HEK293 (cell line): ENCODE measurements at regions not wholly inside any gene's neighbourhood (a gene's known extent, or its start where the extent isn't known, plus 50 kb on each side); places are given as distances from the start of the nearest gene placed in this dataset.

Source experiments
- CTCF ChIA-PET: fragments of 350-600 bp; formaldehyde crosslinking; extraction: SDS; loops from one replicate; lab custom pipeline; 2021; ENCODE audit warnings: antibody characterized with exemption; lab: Yijun Ruan, JAX
- POLR2A ChIA-PET: fragments of 300-600 bp; formaldehyde crosslinking; extraction: SDS; loops from one replicate; lab custom pipeline; 2020; ENCODE audit warnings: antibody characterized with exemption, inconsistent platforms; lab: Yijun Ruan, JAX
- H3K27ac ChIP-seq: fragments of 200-500 bp; sonication (Bioruptor generic); 2 replicates; pipeline ENCODE4 v1.5.1; 2014; ENCODE audit warnings: low read depth, low read length, control low read depth, inconsistent platforms; ENCODE audit errors: extremely low read depth
- H3K36me3 ChIP-seq, 2 experiments: fragments of 200-500 bp in 1 of 2; sonication (Bioruptor generic) in 1 of 2; 1 replicate in 1 of 2; 2 replicates in 1 of 2; pipeline ENCODE4 v1.5.1; 2014 to 2017; ENCODE audit warnings: inconsistent platforms in 2 of 2, low read length in 2 of 2; ENCODE audit not compliant: control insufficient read depth in 2 of 2, insufficient read depth in 1 of 2
- H3K4me1 ChIP-seq: fragments of 200-500 bp; sonication (Bioruptor generic); 2 replicates; pipeline ENCODE4 v1.5.1; 2014; ENCODE audit warnings: mild to moderate bottlenecking, low read length, inconsistent platforms; ENCODE audit not compliant: control insufficient read depth, insufficient read depth
- H3K4me3 ChIP-seq: 2 replicates; pipeline ENCODE4 v1.5.1; 2011; ENCODE audit warnings: low read depth, mild to moderate bottlenecking, control low read depth, low read length, moderate library complexity
- H3K9me3 ChIP-seq: fragments of 200-500 bp; sonication (Bioruptor generic); 2 replicates; pipeline ENCODE4 v1.5.1; 2014; ENCODE audit warnings: low read depth, low read length, inconsistent platforms; ENCODE audit not compliant: control insufficient read depth, insufficient read depth
- GLI4 ChIP-seq: fragments of 450-650 bp; formaldehyde crosslinking; IDR thresholded peaks from 2 replicates; pipeline ENCODE4 v1.5.1; 2016; ENCODE audit warnings: missing biosample characterization, missing genetic modification characterization
- IKZF3 ChIP-seq: fragments of 450-650 bp; IDR thresholded peaks from 2 replicates; pipeline ENCODE4 v1.5.0; 2018; ENCODE audit warnings: missing biosample characterization, mild to moderate bottlenecking, missing genetic modification characterization, moderate library complexity
- MEIS1 ChIP-seq: sonication (generic); formaldehyde crosslinking; IDR thresholded peaks from 2 replicates; pipeline ENCODE4 v1.8.1; 2022; ENCODE audit warnings: missing genetic modification reagents, mild to moderate bottlenecking, borderline replicate concordance
- SCRT2 ChIP-seq: fragments of 450-650 bp; formaldehyde crosslinking; IDR thresholded peaks from 2 replicates; pipeline ENCODE4 v1.5.1; 2016; ENCODE audit warnings: missing biosample characterization, missing genetic modification characterization
- ZBTB21 ChIP-seq: fragments of 450-650 bp; formaldehyde crosslinking; IDR thresholded peaks from 2 replicates; pipeline ENCODE4 v1.5.1; 2017; ENCODE audit warnings: missing biosample characterization, missing genetic modification characterization
- ZEB2 ChIP-seq: fragments of 450-650 bp; formaldehyde crosslinking; IDR thresholded peaks from 2 replicates; pipeline ENCODE4 v1.5.1; 2016; ENCODE audit warnings: missing biosample characterization, missing genetic modification characterization
- ZFHX2 ChIP-seq: fragments of 450-650 bp; formaldehyde crosslinking; conservative IDR thresholded peaks from 2 replicates; pipeline ENCODE4 v1.5.1; 2016; ENCODE audit warnings: missing biosample characterization, missing genetic modification characterization
- ZIC2 ChIP-seq: fragments of 450-650 bp; formaldehyde crosslinking; IDR thresholded peaks from 2 replicates; pipeline ENCODE4 v1.5.1; 2016; ENCODE audit warnings: missing biosample characterization, missing genetic modification characterization
- ZNF16 ChIP-seq: fragments of 450-650 bp; formaldehyde crosslinking; IDR thresholded peaks from 2 replicates; pipeline ENCODE4 v1.5.1; 2016; ENCODE audit warnings: low read depth, missing biosample characterization, missing genetic modification characterization
- ZNF19 ChIP-seq: fragments of 450-650 bp; formaldehyde crosslinking; IDR thresholded peaks from 2 replicates; pipeline ENCODE4; 2016; ENCODE audit warnings: missing biosample characterization, missing genetic modification characterization, low read depth
- ZNF202 ChIP-seq: fragments of 450-650 bp; formaldehyde crosslinking; IDR thresholded peaks from 2 replicates; pipeline ENCODE4 v1.5.1; 2016; ENCODE audit warnings: missing biosample characterization, missing genetic modification characterization, borderline replicate concordance
- ZNF24 ChIP-seq: fragments of 450-650 bp; formaldehyde crosslinking; IDR thresholded peaks from 2 replicates; pipeline ENCODE4 v1.5.1; 2016; ENCODE audit warnings: missing biosample characterization, missing genetic modification characterization
- ZNF292 ChIP-seq: fragments of 450-650 bp; formaldehyde crosslinking; IDR thresholded peaks from 2 replicates; pipeline ENCODE4 v1.5.1; 2016; ENCODE audit warnings: low read depth, missing biosample characterization, missing genetic modification characterization, borderline replicate concordance
- ZNF521 ChIP-seq: fragments of 450-650 bp; formaldehyde crosslinking; IDR thresholded peaks from 2 replicates; pipeline ENCODE4 v1.5.1; 2017; ENCODE audit warnings: missing biosample characterization, mild to moderate bottlenecking, missing genetic modification characterization
- ZNF530 ChIP-seq: fragments of 450-650 bp; formaldehyde crosslinking; IDR thresholded peaks from 2 replicates; pipeline ENCODE4 v1.5.1; 2016; ENCODE audit warnings: low read depth, missing biosample characterization, missing genetic modification characterization
- ZNF548 ChIP-seq: fragments of 450-650 bp; formaldehyde crosslinking; IDR thresholded peaks from 2 replicates; pipeline ENCODE4 v1.5.1; 2016; ENCODE audit warnings: missing biosample characterization, missing genetic modification characterization
- ZNF561 ChIP-seq: fragments of 450-650 bp; IDR thresholded peaks from 2 replicates; pipeline ENCODE4 v1.5.1; 2018; ENCODE audit warnings: missing biosample characterization, missing genetic modification characterization, borderline replicate concordance
- ZNF585B ChIP-seq: fragments of 450-650 bp; formaldehyde crosslinking; IDR thresholded peaks from 2 replicates; pipeline ENCODE4 v1.5.1; 2016; ENCODE audit warnings: missing biosample characterization, missing genetic modification characterization
- ZNF626 ChIP-seq: fragments of 450-650 bp; sonication (Bioruptor Pico); formaldehyde crosslinking; IDR thresholded peaks from 2 replicates; pipeline ENCODE4 v1.5.1; 2018; ENCODE audit warnings: missing biosample characterization, missing genetic modification characterization, inconsistent platforms
- ZNF677 ChIP-seq: fragments of 450-650 bp; IDR thresholded peaks from 2 replicates; pipeline ENCODE4 v1.5.0; 2018; ENCODE audit warnings: missing biosample characterization, mild to moderate bottlenecking, missing genetic modification characterization, moderate library complexity
- ZNF701 ChIP-seq: fragments of 450-650 bp; formaldehyde crosslinking; IDR thresholded peaks from 2 replicates; pipeline ENCODE4 v1.5.1; 2016; ENCODE audit warnings: missing biosample characterization, missing genetic modification characterization
- ZNF785 ChIP-seq: fragments of 450-650 bp; formaldehyde crosslinking; IDR thresholded peaks from 2 replicates; pipeline ENCODE4 v1.5.1; 2016; ENCODE audit warnings: missing biosample characterization, missing genetic modification characterization
- ZSCAN16 ChIP-seq: fragments of 450-650 bp; formaldehyde crosslinking; IDR thresholded peaks from 2 replicates; pipeline ENCODE4 v1.5.1; 2016; ENCODE audit warnings: missing biosample characterization, missing genetic modification characterization
- ZSCAN30 ChIP-seq: fragments of 450-650 bp; IDR thresholded peaks from 2 replicates; pipeline ENCODE4 v1.5.1; 2018; ENCODE audit warnings: missing biosample characterization, mild to moderate bottlenecking, missing genetic modification characterization, moderate library complexity
- ZSCAN5A ChIP-seq: fragments of 450-650 bp; formaldehyde crosslinking; IDR thresholded peaks from 2 replicates; pipeline ENCODE4 v1.5.1; 2016; ENCODE audit warnings: missing biosample characterization, missing genetic modification characterization
- TF ChIP-seq, protein P1 (sequence below): fragments of 450-650 bp; formaldehyde crosslinking; IDR thresholded peaks from 2 replicates; pipeline ENCODE4 v1.5.1; 2017; ENCODE audit warnings: missing biosample characterization, missing genetic modification characterization
- TF ChIP-seq, protein P2 (sequence below): fragments of 450-650 bp; formaldehyde crosslinking; IDR thresholded peaks from 2 replicates; pipeline ENCODE4 v1.5.1; 2016; ENCODE audit warnings: missing biosample characterization, missing genetic modification characterization
- TF ChIP-seq, protein P3 (sequence below): fragments of 450-650 bp; formaldehyde crosslinking; optimal IDR thresholded peaks from 2 replicates; pipeline ENCODE3; 2016; ENCODE audit warnings: missing biosample characterization, mild to moderate bottlenecking, missing genetic modification characterization

- CTCF ChIA-PET, result no interaction called here
- Histone ChIP-seq H3K4me1 (no peaks in the 10 kb centered on the region), H3K4me3 (no peak overlapping the region)
- POLR2A ChIA-PET, result no interaction called here
- TF ChIP-seq ZEB2 (tag by site-specific recombination) (no peak), SCRT2 (tag by site-specific recombination) (peak; percentile 22; the same call in 1 of the 2 replicates), GLI4 (tag by site-specific recombination) (no peak), ZNF701 (no peak), ZNF292 (tag by site-specific recombination) (no peak), ZBTB21 (no peak)
- TF ChIP-seq, all 188 proteins: peak for 1
- H3K36me3 ChIP-seq, result no peaks in the 10 kb centered on the region
- H3K27ac ChIP-seq, result no peak overlapping the region
- no peaks in the 10 kb centered on the region for H3K9me3 ChIP-seq
Measured at GRCh38 chr4:85125688-85126087, 159.2 kb upstream of the WDFY3 start.

DNA sequence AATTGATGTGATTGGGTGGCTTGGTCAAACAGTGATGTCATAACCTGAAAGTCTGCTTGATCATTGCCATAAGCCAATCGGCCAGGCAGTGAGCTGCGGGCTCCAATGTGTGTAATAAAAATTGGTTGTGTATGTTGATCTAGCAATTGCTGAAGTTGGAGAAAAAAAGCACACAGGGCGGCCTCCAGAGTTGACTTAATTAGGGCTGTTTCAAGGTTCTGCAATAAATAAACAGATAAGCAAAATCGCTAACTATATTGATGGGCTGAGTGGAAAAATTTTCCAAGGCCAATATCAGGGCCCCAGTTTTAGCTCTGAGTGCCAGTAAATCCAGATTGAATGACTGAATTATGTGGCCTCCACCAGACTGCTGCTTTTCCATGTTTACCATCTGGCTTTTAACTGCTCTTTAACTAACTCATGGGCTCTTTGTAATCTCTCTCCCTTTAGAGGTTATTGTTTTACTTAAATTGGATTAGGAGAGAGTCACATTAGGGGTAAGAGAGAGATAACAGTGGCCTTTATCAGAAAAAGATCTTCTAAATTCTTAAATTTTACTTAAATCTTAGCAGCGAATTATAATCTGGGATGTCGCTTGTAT is 160.6 kb upstream of the WDFY3 start:
- Histone ChIP-seq H3K9me3 (no peaks in the 10 kb centered on the region), H3K4me1 (no peaks in the 10 kb centered on the region), H3K36me3 (no peaks in the 10 kb centered on the region)
- TF ChIP-seq ZNF548 (tag by site-specific recombination) (no peak), ZSCAN30 (tag by site-specific recombination) (no peak), ZFHX2 (no peak), ZNF561 (tag by site-specific recombination) (no peak), ZNF585B (tag by site-specific recombination) (no peak), ZNF202 (tag by site-specific recombination) (no peak), IKZF3 (no peak), ZSCAN5A (no peak), ZNF785 (tag by site-specific recombination) (no peak), ZNF16 (tag by site-specific recombination) (no peak), MEIS1 (no peak), ZNF292 (tag by site-specific recombination) (no peak), ZNF677 (no peak), ZNF19 (tag by site-specific recombination) (no peak), ZNF24 (no peak), ZNF521 (tag by site-specific recombination) (no peak)
- TF ChIP-seq, protein P1, sequence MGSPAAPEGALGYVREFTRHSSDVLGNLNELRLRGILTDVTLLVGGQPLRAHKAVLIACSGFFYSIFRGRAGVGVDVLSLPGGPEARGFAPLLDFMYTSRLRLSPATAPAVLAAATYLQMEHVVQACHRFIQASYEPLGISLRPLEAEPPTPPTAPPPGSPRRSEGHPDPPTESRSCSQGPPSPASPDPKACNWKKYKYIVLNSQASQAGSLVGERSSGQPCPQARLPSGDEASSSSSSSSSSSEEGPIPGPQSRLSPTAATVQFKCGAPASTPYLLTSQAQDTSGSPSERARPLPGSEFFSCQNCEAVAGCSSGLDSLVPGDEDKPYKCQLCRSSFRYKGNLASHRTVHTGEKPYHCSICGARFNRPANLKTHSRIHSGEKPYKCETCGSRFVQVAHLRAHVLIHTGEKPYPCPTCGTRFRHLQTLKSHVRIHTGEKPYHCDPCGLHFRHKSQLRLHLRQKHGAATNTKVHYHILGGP, result no peak
- TF ChIP-seq, all 188 proteins: peak for 0
- Histone ChIP-seq H3K4me3 (no peak overlapping the region), H3K27ac (no peak overlapping the region)
- ChIA-PET CTCF (interaction anchor here (0.6 to 1.0 kb wide), 2 partner anchors 43 to 504 kb away, joined by 3 read pairs; no protein-coding TSS in a partner anchor), POLR2A (no interaction called here)

GRCh38 chr4:85127653-85128052 is 161.2 kb upstream of the WDFY3 start:
- ChIA-PET CTCF (interaction anchor here (1.0 kb wide), 1 partner anchor 44 kb away, joined by 3 read pairs; no protein-coding TSS in a partner anchor), POLR2A (no interaction called here)
- H3K4me3 ChIP-seq, result no peak overlapping the region
- H3K27ac ChIP-seq, result no peak overlapping the region
- no peaks in the 10 kb centered on the region for H3K4me1 ChIP-seq
- no peaks in the 10 kb centered on the region for H3K9me3 ChIP-seq
- no peaks in the 10 kb centered on the region for H3K36me3 ChIP-seq
- TF ChIP-seq ZNF16 (tag by site-specific recombination) (no peak), ZNF530 (tag by site-specific recombination) (no peak), ZIC2 (tag by site-specific recombination) (peak; percentile 91), ZNF626 (tag by site-specific recombination) (no peak), ZNF548 (tag by site-specific recombination) (no peak), ZSCAN16 (no peak), ZNF585B (tag by site-specific recombination) (no peak), ZFHX2 (peak; percentile 26; the same call in 1 of the 2 replicates)
- TF ChIP-seq, protein P2, sequence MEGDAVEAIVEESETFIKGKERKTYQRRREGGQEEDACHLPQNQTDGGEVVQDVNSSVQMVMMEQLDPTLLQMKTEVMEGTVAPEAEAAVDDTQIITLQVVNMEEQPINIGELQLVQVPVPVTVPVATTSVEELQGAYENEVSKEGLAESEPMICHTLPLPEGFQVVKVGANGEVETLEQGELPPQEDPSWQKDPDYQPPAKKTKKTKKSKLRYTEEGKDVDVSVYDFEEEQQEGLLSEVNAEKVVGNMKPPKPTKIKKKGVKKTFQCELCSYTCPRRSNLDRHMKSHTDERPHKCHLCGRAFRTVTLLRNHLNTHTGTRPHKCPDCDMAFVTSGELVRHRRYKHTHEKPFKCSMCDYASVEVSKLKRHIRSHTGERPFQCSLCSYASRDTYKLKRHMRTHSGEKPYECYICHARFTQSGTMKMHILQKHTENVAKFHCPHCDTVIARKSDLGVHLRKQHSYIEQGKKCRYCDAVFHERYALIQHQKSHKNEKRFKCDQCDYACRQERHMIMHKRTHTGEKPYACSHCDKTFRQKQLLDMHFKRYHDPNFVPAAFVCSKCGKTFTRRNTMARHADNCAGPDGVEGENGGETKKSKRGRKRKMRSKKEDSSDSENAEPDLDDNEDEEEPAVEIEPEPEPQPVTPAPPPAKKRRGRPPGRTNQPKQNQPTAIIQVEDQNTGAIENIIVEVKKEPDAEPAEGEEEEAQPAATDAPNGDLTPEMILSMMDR, result 0 out of 2 replicates have a peak, but pooled peaks have one; percentile 10
- TF ChIP-seq, protein P3, sequence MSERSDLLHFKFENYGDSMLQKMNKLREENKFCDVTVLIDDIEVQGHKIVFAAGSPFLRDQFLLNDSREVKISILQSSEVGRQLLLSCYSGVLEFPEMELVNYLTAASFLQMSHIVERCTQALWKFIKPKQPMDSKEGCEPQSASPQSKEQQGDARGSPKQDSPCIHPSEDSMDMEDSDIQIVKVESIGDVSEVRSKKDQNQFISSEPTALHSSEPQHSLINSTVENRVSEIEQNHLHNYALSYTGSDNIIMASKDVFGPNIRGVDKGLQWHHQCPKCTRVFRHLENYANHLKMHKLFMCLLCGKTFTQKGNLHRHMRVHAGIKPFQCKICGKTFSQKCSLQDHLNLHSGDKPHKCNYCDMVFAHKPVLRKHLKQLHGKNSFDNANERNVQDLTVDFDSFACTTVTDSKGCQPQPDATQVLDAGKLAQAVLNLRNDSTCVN (tag by site-specific recombination), result no peak
